Neuronal stem cell (in vitro differentiated cells): ENCODE measurements at regions not wholly inside any gene's neighbourhood (a gene's known extent, or its start where the extent isn't known, plus 50 kb on each side); places are given as distances from the start of the nearest gene placed in this dataset.

Source experiments
- DNase-seq: peaks from one replicate; pipeline ENCODE4 v3.0.0-alpha.2; 2013; ENCODE audit warnings: low spot score
- H2AFZ ChIP-seq: one replicate; pipeline ENCODE4 v1.6.1; 2013; ENCODE audit warnings: mild to moderate bottlenecking, low read length, inconsistent platforms
- H2AK5ac ChIP-seq: 2 replicates; pipeline ENCODE4 v1.6.1; 2013; ENCODE audit warnings: low read depth, mild to moderate bottlenecking, inconsistent platforms, low read length, moderate library complexity, mixed read lengths
- H2BK120ac ChIP-seq: 2 replicates; pipeline ENCODE4 v1.6.1; 2013; ENCODE audit warnings: low read depth, mild to moderate bottlenecking, inconsistent platforms, low read length, moderate library complexity, mixed read lengths
- H2BK12ac ChIP-seq: one replicate; pipeline ENCODE4 v1.6.1; 2013; ENCODE audit warnings: low read length, inconsistent platforms
- H2BK15ac ChIP-seq: 2 replicates; pipeline ENCODE4 v1.6.1; 2013; ENCODE audit warnings: mild to moderate bottlenecking, low read length, inconsistent platforms, mixed read lengths
- H2BK5ac ChIP-seq: one replicate; pipeline ENCODE4 v1.6.1; 2013; ENCODE audit warnings: inconsistent platforms, mild to moderate bottlenecking, low read length, moderate library complexity
- H3K14ac ChIP-seq: one replicate; pipeline ENCODE4 v1.6.1; 2013; ENCODE audit warnings: low read length, inconsistent platforms
- H3K18ac ChIP-seq: 2 replicates; pipeline ENCODE4 v1.6.1; 2013; ENCODE audit warnings: low read length, inconsistent platforms
- H3K23ac ChIP-seq: 2 replicates; pipeline ENCODE4 v1.6.1; 2013; ENCODE audit warnings: low read depth, mild to moderate bottlenecking, mixed read lengths, low read length, inconsistent platforms; ENCODE audit not compliant: poor library complexity
- H3K27ac ChIP-seq: replicated peaks from 3 replicates; pipeline ENCODE4 v1.5.1; 2013; ENCODE audit warnings: low read length, inconsistent platforms
- H3K27me3 ChIP-seq, 3 experiments: 2 replicates each; pipeline ENCODE4 v1.6.1; 2013; ENCODE audit warnings: low read length in 3 of 3, mild to moderate bottlenecking in 2 of 3, inconsistent platforms in 1 of 3, low read depth in 1 of 3, mixed read lengths in 1 of 3, moderate library complexity in 1 of 3; ENCODE audit not compliant: control insufficient read depth in 3 of 3, insufficient read depth in 3 of 3
- H3K36me3 ChIP-seq, 2 donors: replicated peaks in 1 of 2; 2 replicates each; pipeline ENCODE4 v1.6.1; 2013; ENCODE audit warnings: low read length in 2 of 2; ENCODE audit not compliant: control insufficient read depth in 2 of 2, insufficient read depth in 2 of 2
- H3K4ac ChIP-seq: 2 replicates; pipeline ENCODE4 v1.6.1; 2013; ENCODE audit warnings: inconsistent platforms, mild to moderate bottlenecking, low read length, moderate library complexity
- H3K4me1 ChIP-seq, 2 donors: 1 replicate in 1 of 2; 2 replicates in 1 of 2; pipeline ENCODE4 v1.6.1; 2013; ENCODE audit warnings: low read length in 2 of 2, low read depth in 1 of 2; ENCODE audit not compliant: control insufficient read depth in 2 of 2, insufficient read depth in 1 of 2
- H3K4me2 ChIP-seq: one replicate; pipeline ENCODE4 v1.6.1; 2013; ENCODE audit warnings: mild to moderate bottlenecking, low read length, inconsistent platforms; ENCODE audit not compliant: insufficient read depth, poor library complexity, severe bottlenecking
- H3K4me3 ChIP-seq, 2 donors: 2 replicates each; pipeline ENCODE4 v1.5.1; 2013; ENCODE audit warnings: low read length in 2 of 2, mild to moderate bottlenecking in 2 of 2, inconsistent platforms in 1 of 2, moderate library complexity in 1 of 2
- H3K79me1 ChIP-seq: one replicate; pipeline ENCODE4 v1.6.1; 2013; ENCODE audit warnings: low read depth, mild to moderate bottlenecking, inconsistent platforms, low read length, moderate library complexity
- H3K9ac ChIP-seq: one replicate; pipeline ENCODE4 v1.6.1; 2013; ENCODE audit warnings: mild to moderate bottlenecking, low read depth, low read length, inconsistent platforms; ENCODE audit not compliant: poor library complexity
- H3K9me3 ChIP-seq, 2 donors: replicated peaks in 1 of 2; 2 replicates each; pipeline versions ENCODE3 to v1.6.1; 2013; ENCODE audit warnings: low read length in 2 of 2, mild to moderate bottlenecking in 2 of 2, inconsistent platforms in 1 of 2, low read depth in 1 of 2, mixed read lengths in 1 of 2, moderate library complexity in 1 of 2; ENCODE audit not compliant: control insufficient read depth in 2 of 2, insufficient read depth in 1 of 2
- H4K8ac ChIP-seq: one replicate; pipeline ENCODE4 v1.6.1; 2013; ENCODE audit warnings: low read depth, mild to moderate bottlenecking, inconsistent platforms, low read length, moderate library complexity
- H4K91ac ChIP-seq: one replicate; pipeline ENCODE4 v1.6.1; 2013; ENCODE audit warnings: low read length, low read depth, mild to moderate bottlenecking, inconsistent platforms; ENCODE audit not compliant: poor library complexity
- WGBS, 2 donors: extraction: QIAGEN DNeasy Blood & Tissue Kit; methylation state at CpG; one replicate each; pipeline ENCODE4 v1.1.7; 2013; ENCODE audit warnings: missing lambda C conversion rate in 2 of 2, mixed read lengths in 1 of 2; ENCODE audit not compliant: insufficient read length in 2 of 2, insufficient replicate concordance in 1 of 2; ENCODE audit errors: extremely low coverage in 2 of 2; 5-methylcytosine and 5-hydroxymethylcytosine counted together

GRCh38 chr10:28761084-28761846, 83.9 kb downstream of the BAMBI start:
- WGBS, 2 donors = no CpG with 5 or more reads among the region's 5 CpGs

GRCh38 chr10:28763471-28764170, 86.3 kb downstream of the BAMBI start:
- Histone ChIP-seq H3K14ac (no peak overlapping the region), H3K9me3 (peaks cover 2 to 12% of the 10 kb centered on the region in 2 donors), H3K18ac (no peak overlapping the region), H3K4me1 (peaks cover 8 to 23% of the 10 kb centered on the region in 2 donors), H2BK15ac (no peak overlapping the region), H3K79me1 (no peaks in the 10 kb centered on the region), H3K36me3 (no peaks in the 10 kb centered on the region), H3K27me3 (no peaks in the 10 kb centered on the region), H2BK120ac (no peak overlapping the region), H2AK5ac (no peak overlapping the region), H4K91ac (no peak overlapping the region), H2AFZ (peak overlapping the region; percentile 0), H2BK5ac (no peak overlapping the region), H3K23ac (no peak overlapping the region), H3K9ac (no peak overlapping the region), H3K4me3 (no peak overlapping the region), H4K8ac (no peak overlapping the region), H2BK12ac (no peak overlapping the region), H3K4ac (no peak overlapping the region), H3K4me2 (no peak overlapping the region), H3K27ac (no peak overlapping the region)
- WGBS, 2 donors = no CpG with 5 or more reads among the region's 7 CpGs
- DNase-seq = peak; percentile 38

More at GRCh38 chr10:28761084-28761846, 83.9 kb downstream of the BAMBI start:
- DNase-seq = no peak
- H3K14ac ChIP-seq = no peak overlapping the region
- no peak overlapping the region for H3K9ac ChIP-seq
- H3K23ac ChIP-seq = no peak overlapping the region
- no peak overlapping the region for H2BK12ac ChIP-seq
- no peak overlapping the region for H2BK5ac ChIP-seq
- H2AK5ac ChIP-seq = no peak overlapping the region
- H4K8ac ChIP-seq = no peak overlapping the region
- no peaks in the 10 kb centered on the region for H3K27me3 ChIP-seq
- H4K91ac ChIP-seq = no peak overlapping the region
- H3K4ac ChIP-seq = no peak overlapping the region
- no peak overlapping the region for H3K18ac ChIP-seq
- no peak overlapping the region for H2AFZ ChIP-seq
- no peak overlapping the region for H3K27ac ChIP-seq
- H3K9me3 ChIP-seq = peaks cover 2 to 12% of the 10 kb centered on the region in 2 donors
- no peaks in the 10 kb centered on the region for H3K36me3 ChIP-seq
- H3K4me1 ChIP-seq = peaks cover 3 to 18% of the 10 kb centered on the region in 2 donors
- H3K79me1 ChIP-seq = no peaks in the 10 kb centered on the region
- no peak overlapping the region for H3K4me3 ChIP-seq
- H2BK120ac ChIP-seq = no peak overlapping the region
- no peak overlapping the region for H2BK15ac ChIP-seq
- no peak overlapping the region for H3K4me2 ChIP-seq

- H3K27ac ChIP-seq = no peak overlapping the region
- no peak overlapping the region for H2AK5ac ChIP-seq
- H3K4me3 ChIP-seq = no peak overlapping the region
- WGBS, 2 donors = no CpG with 5 or more reads among the region's 6 CpGs
- no peak overlapping the region for H2BK15ac ChIP-seq
- no peak overlapping the region for H4K8ac ChIP-seq
- peaks cover 2 to 4% of the 10 kb centered on the region in 2 donors for H3K9me3 ChIP-seq
- no peak overlapping the region for H3K4me2 ChIP-seq
- H2AFZ ChIP-seq = no peak overlapping the region
- no peak for DNase-seq
- no peaks in the 10 kb centered on the region for H3K79me1 ChIP-seq
- no peak overlapping the region for H2BK5ac ChIP-seq
- no peaks in the 10 kb centered on the region for H3K27me3 ChIP-seq
- H3K9ac ChIP-seq = no peak overlapping the region
- H3K23ac ChIP-seq = no peak overlapping the region
- no peak overlapping the region for H3K18ac ChIP-seq
- no peak overlapping the region for H2BK12ac ChIP-seq
- H3K4me1 ChIP-seq = peaks cover 8 to 23% of the 10 kb centered on the region in 2 donors
- no peaks in the 10 kb centered on the region for H3K36me3 ChIP-seq
- H2BK120ac ChIP-seq = no peak overlapping the region
- no peak overlapping the region for H3K14ac ChIP-seq
- no peak overlapping the region for H3K4ac ChIP-seq
- H4K91ac ChIP-seq = no peak overlapping the region
Measured at GRCh38 chr10:28765641-28766040, 88.3 kb downstream of the BAMBI start.

GRCh38 chr10:28768227-28768626, 90.9 kb downstream of the BAMBI start:
- Histone ChIP-seq H3K4me1 (peaks cover 8 to 9% of the 10 kb centered on the region in 2 donors), H2BK5ac (no peak overlapping the region), H3K14ac (no peak overlapping the region), H3K23ac (no peak overlapping the region), H2AFZ (peak overlapping the region; percentile 27), H2AK5ac (no peak overlapping the region), H4K91ac (no peak overlapping the region), H3K9me3 (no peaks in the 10 kb centered on the region), H2BK15ac (no peak overlapping the region), H2BK12ac (no peak overlapping the region), H3K18ac (no peak overlapping the region), H3K4me3 (no peak overlapping the region), H3K27me3 (no peaks in the 10 kb centered on the region), H3K4me2 (no peak overlapping the region), H4K8ac (no peak overlapping the region), H3K27ac (no peak overlapping the region), H3K36me3 (no peaks in the 10 kb centered on the region), H3K9ac (no peak overlapping the region), H2BK120ac (no peak overlapping the region), H3K79me1 (no peaks in the 10 kb centered on the region), H3K4ac (no peak overlapping the region)
- no CpG with 5 or more reads among the region's 10 CpGs for WGBS, 2 donors
- DNase-seq = peak; percentile 37
